ENCODE measurements at regions not wholly inside any gene's neighbourhood (a gene's known extent, or its start where the extent isn't known, plus 50 kb on each side); places are given as distances from the start of the nearest gene placed in this dataset.

DNA sequence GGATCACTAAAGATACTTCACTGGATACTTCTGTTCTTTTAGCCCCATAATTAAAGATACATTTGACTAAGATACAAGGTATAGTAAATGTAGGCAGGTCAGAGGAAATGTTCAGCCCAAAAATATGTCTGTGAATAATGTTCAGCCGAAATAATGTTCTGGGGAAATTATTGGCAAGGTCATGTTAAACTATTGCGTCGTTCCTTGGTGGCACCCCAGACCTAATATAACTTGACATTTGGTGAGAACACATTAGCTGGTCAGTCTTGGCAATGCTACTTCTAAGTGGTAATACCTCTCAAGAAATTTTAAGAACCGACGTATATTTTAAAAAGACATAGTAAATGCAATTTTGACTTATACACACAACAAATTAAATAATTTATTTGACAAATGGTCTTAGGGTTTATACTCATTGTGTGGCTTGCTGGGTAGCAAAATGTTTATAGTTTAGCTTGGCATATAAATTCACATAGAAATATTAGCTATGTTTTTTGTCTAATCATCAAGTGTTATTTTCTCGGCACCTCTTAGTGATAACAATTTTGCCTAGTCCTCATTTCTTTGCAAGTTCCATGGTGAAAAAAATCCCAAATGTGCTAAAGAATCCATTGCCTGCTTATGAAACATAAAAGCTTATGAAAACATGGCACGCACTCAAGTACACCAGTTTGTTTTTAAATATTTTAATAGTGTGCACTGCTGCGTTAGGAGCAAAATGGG is 270.3 kb upstream of the NEBL start:
- no peak for DNase-seq (ENCODE audit: low read depth, low spot score)
- dilution Hi-C loops (cut with MboI; ENCODE audit: extremely low pct_ligation_motif_present, low sequenced_read_pairs): no loop called here
- no peaks in the 10 kb centered on the region for H4K20me1 ChIP-seq (ENCODE audit: control insufficient read depth, extremely low read depth, insufficient read depth, low read length)
- no peaks in the 10 kb centered on the region for H3K4me1 ChIP-seq (ENCODE audit: control insufficient read depth, extremely low read depth, insufficient read depth, low read length)
- no peak overlapping the region for H3K9ac ChIP-seq (ENCODE audit: control insufficient read depth, extremely low read depth, insufficient read depth, low read length)
- H3K27ac ChIP-seq (ENCODE audit: control insufficient read depth, insufficient read depth, low read length): no peak overlapping the region
- H3K27me3 ChIP-seq (ENCODE audit: control insufficient read depth, extremely low read depth, insufficient read depth, low read length): no peaks in the 10 kb centered on the region
- no peak overlapping the region for H3K4me2 ChIP-seq (ENCODE audit: control insufficient read depth, extremely low read depth, insufficient read depth, low read depth, low read length)
- no peak for TF ChIP-seq EZH2 (IDR thresholded peaks at IDR 0.05; ENCODE audit: low read length)
- TF ChIP-seq, protein P1, sequence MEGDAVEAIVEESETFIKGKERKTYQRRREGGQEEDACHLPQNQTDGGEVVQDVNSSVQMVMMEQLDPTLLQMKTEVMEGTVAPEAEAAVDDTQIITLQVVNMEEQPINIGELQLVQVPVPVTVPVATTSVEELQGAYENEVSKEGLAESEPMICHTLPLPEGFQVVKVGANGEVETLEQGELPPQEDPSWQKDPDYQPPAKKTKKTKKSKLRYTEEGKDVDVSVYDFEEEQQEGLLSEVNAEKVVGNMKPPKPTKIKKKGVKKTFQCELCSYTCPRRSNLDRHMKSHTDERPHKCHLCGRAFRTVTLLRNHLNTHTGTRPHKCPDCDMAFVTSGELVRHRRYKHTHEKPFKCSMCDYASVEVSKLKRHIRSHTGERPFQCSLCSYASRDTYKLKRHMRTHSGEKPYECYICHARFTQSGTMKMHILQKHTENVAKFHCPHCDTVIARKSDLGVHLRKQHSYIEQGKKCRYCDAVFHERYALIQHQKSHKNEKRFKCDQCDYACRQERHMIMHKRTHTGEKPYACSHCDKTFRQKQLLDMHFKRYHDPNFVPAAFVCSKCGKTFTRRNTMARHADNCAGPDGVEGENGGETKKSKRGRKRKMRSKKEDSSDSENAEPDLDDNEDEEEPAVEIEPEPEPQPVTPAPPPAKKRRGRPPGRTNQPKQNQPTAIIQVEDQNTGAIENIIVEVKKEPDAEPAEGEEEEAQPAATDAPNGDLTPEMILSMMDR (optimal IDR thresholded peaks at IDR 0.05 in 1 of 3, IDR thresholded peaks at IDR 0.05 in 1 of 3, conservative IDR thresholded peaks at IDR 0.05 in 1 of 3; ENCODE audit: extremely low read depth in 1 of 3, insufficient read depth in 2 of 3, low read length in 3 of 3): no peak
- no peak for FAIRE-seq
- H3K9me3 ChIP-seq (ENCODE audit: control insufficient read depth, low read depth, low read length): no peaks in the 10 kb centered on the region
- H2AFZ ChIP-seq (ENCODE audit: control insufficient read depth, low read length): no peak overlapping the region
- H3K9me1 ChIP-seq (ENCODE audit: control insufficient read depth, extremely low read depth, insufficient read depth, low read length): no peaks in the 10 kb centered on the region
- H3K36me3 ChIP-seq (ENCODE audit: control insufficient read depth in 2 of 2, extremely low read depth in 1 of 2, insufficient read depth in 2 of 2, low read length in 2 of 2): no peaks in the 10 kb centered on the region
- no peaks in the 10 kb centered on the region for H3K79me2 ChIP-seq (ENCODE audit: control insufficient read depth, insufficient read depth, low read length)
- no peak overlapping the region for H3K4me3 ChIP-seq (ENCODE audit: control insufficient read depth in 2 of 3, extremely low read depth in 1 of 3, insufficient read depth in 2 of 3, low read depth in 1 of 3, low read length in 3 of 3)

DNA sequence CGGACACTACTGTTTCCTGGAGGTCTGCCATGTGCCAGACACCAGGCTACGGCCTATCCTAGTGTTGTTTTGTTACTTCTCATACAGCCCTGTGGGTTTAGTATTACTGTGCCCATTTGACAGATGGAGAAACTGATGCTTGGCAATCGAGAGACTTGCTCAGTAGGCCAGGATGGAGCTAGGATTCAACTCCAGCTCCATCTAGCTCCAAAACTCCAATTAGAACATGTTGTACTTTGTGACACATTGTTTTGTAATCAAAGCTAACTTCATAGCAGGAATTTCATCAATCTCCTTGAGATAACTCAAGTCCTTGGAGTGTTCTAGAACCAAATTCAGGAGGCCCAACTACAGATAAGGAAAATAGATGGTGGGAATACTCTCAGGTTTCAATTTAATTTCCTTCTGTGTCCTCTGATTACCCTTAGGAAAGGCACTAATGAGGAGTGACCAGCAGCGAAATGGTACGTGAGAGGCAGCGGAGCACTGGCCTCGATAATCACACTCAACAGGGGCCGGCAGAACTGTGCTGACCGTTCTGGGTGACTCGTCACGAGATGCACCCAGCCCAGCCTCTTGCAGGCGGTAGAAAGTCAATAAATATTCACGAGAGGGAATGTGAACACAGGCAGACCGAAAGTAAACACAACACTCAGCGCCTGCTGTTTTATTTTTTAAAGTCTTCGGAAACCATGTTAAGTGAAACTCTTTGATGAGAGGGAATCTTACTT is 269.6 kb upstream of the NEBL start:
- dilution Hi-C loops (cut with MboI; ENCODE audit: extremely low pct_ligation_motif_present, low sequenced_read_pairs): no loop called here

More for the DNA sequence above, 269.6 kb upstream of the NEBL start:
- H3K4me2 ChIP-seq (ENCODE audit: control insufficient read depth, extremely low read depth, insufficient read depth, low read depth, low read length): no peak overlapping the region
- no peaks in the 10 kb centered on the region for H4K20me1 ChIP-seq (ENCODE audit: control insufficient read depth, extremely low read depth, insufficient read depth, low read length)
- no peaks in the 10 kb centered on the region for H3K79me2 ChIP-seq (ENCODE audit: control insufficient read depth, insufficient read depth, low read length)
- H3K9me1 ChIP-seq (ENCODE audit: control insufficient read depth, extremely low read depth, insufficient read depth, low read length): no peaks in the 10 kb centered on the region
- TF ChIP-seq, protein P1 (optimal IDR thresholded peaks at IDR 0.05 in 1 of 3, IDR thresholded peaks at IDR 0.05 in 1 of 3, conservative IDR thresholded peaks at IDR 0.05 in 1 of 3; ENCODE audit: extremely low read depth in 1 of 3, insufficient read depth in 2 of 3, low read length in 3 of 3): no peak
- TF ChIP-seq EZH2 (IDR thresholded peaks at IDR 0.05; ENCODE audit: low read length): no peak
- no peaks in the 10 kb centered on the region for H3K36me3 ChIP-seq (ENCODE audit: control insufficient read depth in 2 of 2, extremely low read depth in 1 of 2, insufficient read depth in 2 of 2, low read length in 2 of 2)
- H3K27ac ChIP-seq (ENCODE audit: control insufficient read depth, insufficient read depth, low read length): no peak overlapping the region
- no peak overlapping the region for H2AFZ ChIP-seq (ENCODE audit: control insufficient read depth, low read length)
- no peak overlapping the region for H3K9ac ChIP-seq (ENCODE audit: control insufficient read depth, extremely low read depth, insufficient read depth, low read length)
- H3K27me3 ChIP-seq (ENCODE audit: control insufficient read depth, extremely low read depth, insufficient read depth, low read length): no peaks in the 10 kb centered on the region
- FAIRE-seq: no peak
- no peaks in the 10 kb centered on the region for H3K4me1 ChIP-seq (ENCODE audit: control insufficient read depth, extremely low read depth, insufficient read depth, low read length)
- no peaks in the 10 kb centered on the region for H3K9me3 ChIP-seq (ENCODE audit: control insufficient read depth, low read depth, low read length)
- no peak for DNase-seq (ENCODE audit: low read depth, low spot score)
- H3K4me3 ChIP-seq (ENCODE audit: control insufficient read depth in 2 of 3, extremely low read depth in 1 of 3, insufficient read depth in 2 of 3, low read depth in 1 of 3, low read length in 3 of 3): no peak overlapping the region

All from keratinocyte (primary cell).